Chondrocyte (in vitro differentiated cells): ENCODE measurements at regions not wholly inside any gene's neighbourhood (a gene's known extent, or its start where the extent isn't known, plus 50 kb on each side); places are given as distances from the start of the nearest gene placed in this dataset.
A peak's percentile ranks its signal among the peaks of the same experiment; 100 is the strongest.

Source experiments
- DNase-seq: peaks from one replicate; pipeline ENCODE4 v3.0.0; 2021; ENCODE audit warnings: mixed read lengths, low spot score
- H3K27ac Mint-ChIP-seq: one replicate; pipeline ENCODE4 v1.8.0; 2021; ENCODE audit warnings: mild to moderate bottlenecking, moderate library complexity, mixed read lengths; ENCODE audit not compliant: unreplicated experiment
- H3K27me3 Mint-ChIP-seq: 2 replicates; pipeline ENCODE4 v1.8.0; 2021; ENCODE audit warnings: low read depth, mixed read lengths
- H3K36me3 Mint-ChIP-seq: 2 replicates; pipeline ENCODE4 v1.8.0; 2021; ENCODE audit warnings: low read depth, mixed read lengths
- H3K4me1 Mint-ChIP-seq: 2 replicates; pipeline ENCODE4 v1.8.0; 2021; ENCODE audit warnings: low read depth, mild to moderate bottlenecking, mixed read lengths
- H3K4me3 Mint-ChIP-seq: one replicate; pipeline ENCODE4 v1.8.0; 2021; ENCODE audit warnings: mild to moderate bottlenecking, moderate library complexity, mixed read lengths; ENCODE audit not compliant: unreplicated experiment
- H3K9me3 Mint-ChIP-seq: 2 replicates; pipeline ENCODE4 v1.8.0; 2021; ENCODE audit warnings: low read depth, mixed read lengths
- CTCF ChIP-seq: fragments of 200-600 bp; sonication (generic); IDR thresholded peaks from 2 replicates; pipeline ENCODE4 v1.5.0; 2021; ENCODE audit warnings: antibody characterized with exemption, mild to moderate bottlenecking, moderate library complexity

- DNase-seq, result no peak
- Mint-ChIP-seq H3K4me1 (no peaks in the 10 kb centered on the region), H3K27ac (no peak overlapping the region), H3K4me3 (no peak overlapping the region), H3K27me3 (peaks cover 16% of the 10 kb centered on the region), H3K36me3 (no peaks in the 10 kb centered on the region), H3K9me3 (no peaks in the 10 kb centered on the region)
- TF ChIP-seq CTCF, result no peak
Observed at GRCh38 chrX:107526141-107526540, 76.7 kb downstream of the FRMPD3 start.

GRCh38 chrX:107530141-107530540 lies 80.7 kb downstream of the FRMPD3 start:
- Mint-ChIP-seq H3K4me3 (no peak overlapping the region), H3K27ac (no peak overlapping the region), H3K36me3 (peaks cover 2% of the 10 kb centered on the region), H3K4me1 (no peaks in the 10 kb centered on the region), H3K27me3 (peaks cover 26% of the 10 kb centered on the region), H3K9me3 (peaks cover 3% of the 10 kb centered on the region)
- no peak for TF ChIP-seq CTCF
- no peak for DNase-seq

GRCh38 chrX:107537815-107538214 lies 88.4 kb downstream of the FRMPD3 start:
- no peaks in the 10 kb centered on the region for H3K36me3 Mint-ChIP-seq
- TF ChIP-seq CTCF, result peak; percentile 78
- H3K27ac Mint-ChIP-seq, result no peak overlapping the region
- no peak overlapping the region for H3K4me3 Mint-ChIP-seq
- H3K27me3 Mint-ChIP-seq, result peaks cover 1% of the 10 kb centered on the region
- H3K4me1 Mint-ChIP-seq, result no peaks in the 10 kb centered on the region
- H3K9me3 Mint-ChIP-seq, result no peaks in the 10 kb centered on the region
- DNase-seq, result no peak

- DNase-seq, result no peak
- Mint-ChIP-seq H3K4me3 (no peak overlapping the region), H3K4me1 (no peaks in the 10 kb centered on the region), H3K27me3 (no peaks in the 10 kb centered on the region), H3K36me3 (no peaks in the 10 kb centered on the region), H3K27ac (no peak overlapping the region), H3K9me3 (no peaks in the 10 kb centered on the region)
- no peak for TF ChIP-seq CTCF
Observed at GRCh38 chrX:107541244-107541643, 87.1 kb upstream of the PRPS1 start.

- no peaks in the 10 kb centered on the region for H3K9me3 Mint-ChIP-seq
- no peaks in the 10 kb centered on the region for H3K27me3 Mint-ChIP-seq
Observed at GRCh38 chrX:107542040-107542439, 86.3 kb upstream of the PRPS1 start.

More at GRCh38 chrX:107542040-107542439, 86.3 kb upstream of the PRPS1 start:
- H3K27ac Mint-ChIP-seq, result no peak overlapping the region
- no peak for TF ChIP-seq CTCF
- no peaks in the 10 kb centered on the region for H3K36me3 Mint-ChIP-seq
- no peak for DNase-seq
- no peaks in the 10 kb centered on the region for H3K4me1 Mint-ChIP-seq
- H3K4me3 Mint-ChIP-seq, result no peak overlapping the region
